BLaER1 treated with 17β-estradiol and CSF1 and Interleukin-3, amounts not matched to agents 10 nM and 100 nM (cell line): ENCODE measurements at regions not wholly inside any gene's neighbourhood (a gene's known extent, or its start where the extent isn't known, plus 50 kb on each side); places are given as distances from the start of the nearest gene placed in this dataset.

Experiments used
- H3K27ac ChIP-seq, 11 experiments: shearing (Covaris generic); formaldehyde crosslinking; 2 replicates each; pipeline ENCODE4 v1.8.1; 2022
- H3K27me3 ChIP-seq, 11 experiments: shearing (Covaris generic); formaldehyde crosslinking; 2 replicates each; pipeline ENCODE4 v1.8.1; 2022
- H3K36me3 ChIP-seq, 11 experiments: shearing (Covaris generic); formaldehyde crosslinking; 2 replicates each; pipeline ENCODE4 v1.8.1; 2022
- H3K4me1 ChIP-seq, 10 experiments: shearing (Covaris generic); formaldehyde crosslinking; 2 replicates each; pipeline ENCODE4 v1.8.1; 2022
- H3K4me2 ChIP-seq, 11 experiments: shearing (Covaris generic); formaldehyde crosslinking; 2 replicates each; pipeline ENCODE4 v1.8.1; 2022
- H3K4me3 ChIP-seq, 10 experiments: shearing (Covaris generic); formaldehyde crosslinking; 2 replicates each; pipeline ENCODE4 v1.8.1; 2022
- H3K9ac ChIP-seq, 11 experiments: shearing (Covaris generic); formaldehyde crosslinking; 2 replicates each; pipeline ENCODE4 v1.8.1; 2022
- H3K9me3 ChIP-seq, 11 experiments: shearing (Covaris generic); formaldehyde crosslinking; replicated peaks in 1 of 11; 2 replicates each; pipeline ENCODE4 v1.8.1; 2022
- H4K20me1 ChIP-seq, 11 experiments: shearing (Covaris generic); formaldehyde crosslinking; 2 replicates each; pipeline ENCODE4 v1.8.1; 2022
- Cebpa-rat ChIP-seq, 11 experiments: shearing (Covaris generic); IDR thresholded peaks; 2 replicates each; pipeline ENCODE4 v1.8.1; 2022

GRCh38 chr19:27792576-27793127, 1420.3 kb downstream of the UQCRFS1 start:
- Histone ChIP-seq H3K4me1 (peaks cover 18 to 31% (median 28%) of the 10 kb centered on the region in 10 experiments), H3K9ac (peak overlapping the region; percentile 80 to 96 (median 93)), H3K4me2 (peak overlapping the region; percentile 75 to 99 (median 91)), H3K27me3 (no peaks in the 10 kb centered on the region), H3K9me3 (peaks cover 0 to 31% (median 26%) of the 10 kb centered on the region in 11 experiments; a peak in 15 of 22 replicates), H3K27ac (peak overlapping the region; percentile 40 to 96 (median 92); a peak in 21 of 22 replicates), H3K36me3 (peaks cover 4 to 39% (median 22%) of the 10 kb centered on the region in 11 experiments), H4K20me1 (peaks cover 27 to 37% (median 34%) of the 10 kb centered on the region in 11 experiments; a peak in 21 of 22 replicates), H3K4me3 (peak overlapping the region; percentile 65 to 94 (median 87))
- no peak for TF ChIP-seq Cebpa-rat (IDR thresholded peaks at IDR 0.05)

GRCh38 chr19:27780367-27781075, 1432.4 kb downstream of the UQCRFS1 start:
- peak overlapping the region in 1 of 10 experiments; percentile 15; a peak in 1 of 20 replicates for H3K4me3 ChIP-seq
- H4K20me1 ChIP-seq, result no peaks in the 10 kb centered on the region
- H3K4me1 ChIP-seq, result peaks cover 8 to 24% (median 14%) of the 10 kb centered on the region in 10 experiments; a peak in 17 of 20 replicates
- H3K27ac ChIP-seq, result peak overlapping the region; percentile 18 to 81 (median 71); a peak in 19 of 22 replicates
- peak overlapping the region in 7 of 11 experiments; percentile 29 to 58 (median 45); a peak in 11 of 22 replicates for H3K9ac ChIP-seq
- TF ChIP-seq Cebpa-rat (IDR thresholded peaks at IDR 0.05), result 0 out of 22 replicates have a peak, but pooled peaks of 1 of the 11 experiments have one; percentile 15
- peak overlapping the region; percentile 11 to 84 (median 52); a peak in 18 of 22 replicates for H3K4me2 ChIP-seq
- peaks cover 11 to 56% (median 24%) of the 10 kb centered on the region in 11 experiments; a peak in 21 of 22 replicates for H3K36me3 ChIP-seq
- H3K9me3 ChIP-seq, result peaks cover 9 to 36% (median 33%) of the 10 kb centered on the region in 11 experiments
- no peaks in the 10 kb centered on the region for H3K27me3 ChIP-seq

DNA sequence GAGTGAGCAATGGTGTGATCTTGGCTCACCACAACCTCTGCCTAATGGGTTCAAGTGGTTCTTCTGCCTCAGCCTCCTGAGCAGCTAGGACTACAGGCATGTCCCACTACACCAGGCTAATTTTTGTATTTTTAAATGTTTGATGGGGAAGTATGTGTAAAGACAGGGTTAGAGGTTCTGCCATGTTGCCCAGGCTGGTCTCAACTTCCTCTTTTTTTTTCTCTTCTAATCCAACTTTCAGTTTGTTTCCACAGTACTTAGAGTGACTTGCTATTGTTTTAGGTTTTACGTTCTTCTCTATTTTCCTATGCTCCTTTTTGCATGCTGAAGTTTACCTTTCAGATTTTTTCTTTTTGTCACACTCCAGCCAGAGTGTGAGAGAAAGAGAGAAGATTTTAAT, 1433.0 kb downstream of the UQCRFS1 start:
- Histone ChIP-seq H3K27ac (peak overlapping the region; percentile 18 to 81 (median 71); a peak in 19 of 22 replicates), H3K9me3 (peaks cover 14 to 42% (median 39%) of the 10 kb centered on the region in 11 experiments), H4K20me1 (no peaks in the 10 kb centered on the region), H3K36me3 (peaks cover 17 to 62% (median 29%) of the 10 kb centered on the region in 11 experiments), H3K4me1 (peaks cover 8 to 24% (median 14%) of the 10 kb centered on the region in 10 experiments; a peak in 17 of 20 replicates), H3K9ac (peak overlapping the region in 7 of 11 experiments; percentile 29 to 58 (median 45); a peak in 11 of 22 replicates), H3K27me3 (no peaks in the 10 kb centered on the region), H3K4me2 (peak overlapping the region; percentile 11 to 84 (median 52); a peak in 17 of 22 replicates), H3K4me3 (peak overlapping the region in 1 of 10 experiments; percentile 15; a peak in 1 of 20 replicates)
- TF ChIP-seq Cebpa-rat (IDR thresholded peaks at IDR 0.05), result no peak

DNA sequence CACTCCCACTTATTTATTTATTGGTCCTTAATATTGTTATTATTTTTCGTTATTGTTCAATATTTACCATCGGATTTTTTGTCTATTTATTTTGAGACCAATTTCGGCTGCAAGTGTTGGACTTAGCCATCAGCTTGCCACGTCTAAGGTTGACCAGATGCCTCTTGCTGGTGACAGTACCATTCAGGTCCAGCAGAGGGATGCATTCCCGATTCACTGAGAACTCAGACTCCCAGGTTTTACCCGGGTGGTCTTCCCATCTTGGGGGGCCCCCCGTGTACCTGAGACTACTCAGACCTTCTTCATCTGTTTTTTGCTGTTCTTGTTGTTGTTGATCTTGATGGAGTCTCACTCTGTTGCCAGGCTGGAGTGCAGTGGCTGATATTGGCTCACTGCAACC, 1435.2 kb downstream of the UQCRFS1 start:
- no peak for TF ChIP-seq Cebpa-rat (IDR thresholded peaks at IDR 0.05)
- no peak overlapping the region for H3K4me3 ChIP-seq
- no peak overlapping the region for H3K4me2 ChIP-seq
- H4K20me1 ChIP-seq, result no peaks in the 10 kb centered on the region
- H3K9me3 ChIP-seq, result peaks cover 37 to 64% (median 61%) of the 10 kb centered on the region in 11 experiments
- H3K9ac ChIP-seq, result no peak overlapping the region
- no peaks in the 10 kb centered on the region for H3K27me3 ChIP-seq
- H3K27ac ChIP-seq, result no peak overlapping the region
- H3K4me1 ChIP-seq, result peaks cover 8 to 24% (median 14%) of the 10 kb centered on the region in 10 experiments; a peak in 17 of 20 replicates
- H3K36me3 ChIP-seq, result peaks cover 39 to 80% (median 52%) of the 10 kb centered on the region in 11 experiments

- H3K9ac ChIP-seq, result no peak overlapping the region
- no peak overlapping the region for H3K27ac ChIP-seq
- H4K20me1 ChIP-seq, result no peaks in the 10 kb centered on the region
- peaks cover 8 to 24% (median 14%) of the 10 kb centered on the region in 10 experiments; a peak in 17 of 20 replicates for H3K4me1 ChIP-seq
- TF ChIP-seq Cebpa-rat (IDR thresholded peaks at IDR 0.05), result no peak
- H3K9me3 ChIP-seq, result peaks cover 42 to 69% (median 66%) of the 10 kb centered on the region in 11 experiments
- no peaks in the 10 kb centered on the region for H3K27me3 ChIP-seq
- no peak overlapping the region for H3K4me3 ChIP-seq
- no peak overlapping the region for H3K4me2 ChIP-seq
- H3K36me3 ChIP-seq, result peaks cover 44 to 81% (median 56%) of the 10 kb centered on the region in 11 experiments
Measured at GRCh38 chr19:27777242-27777641, 1435.7 kb downstream of the UQCRFS1 start.

DNA sequence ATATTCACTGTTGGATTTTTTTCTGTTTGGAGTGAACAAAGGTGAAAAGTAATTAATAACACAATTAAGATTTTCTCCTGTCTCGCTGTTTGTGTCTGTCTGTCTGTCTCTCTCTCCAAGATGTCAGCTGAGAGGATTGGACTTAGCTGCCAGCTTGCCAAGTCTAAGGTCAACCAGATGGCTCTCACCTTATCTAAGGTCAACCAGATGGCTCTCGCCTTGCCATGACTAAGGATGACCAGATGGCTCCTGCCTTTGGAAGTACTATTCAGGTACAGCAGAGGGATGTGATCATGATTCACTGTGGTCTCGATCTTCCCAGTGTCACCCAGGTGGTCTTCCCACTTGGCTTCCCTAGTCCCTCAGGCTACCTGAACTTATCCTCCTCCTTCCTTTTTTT, 1436.4 kb downstream of the UQCRFS1 start:
- Histone ChIP-seq H4K20me1 (no peaks in the 10 kb centered on the region), H3K4me2 (no peak overlapping the region), H3K9ac (no peak overlapping the region), H3K36me3 (peaks cover 50 to 82% (median 63%) of the 10 kb centered on the region in 11 experiments), H3K9me3 (peaks cover 46 to 76% (median 73%) of the 10 kb centered on the region in 11 experiments), H3K27me3 (no peaks in the 10 kb centered on the region), H3K4me3 (no peak overlapping the region), H3K4me1 (peaks cover 8 to 23% (median 14%) of the 10 kb centered on the region in 10 experiments; a peak in 17 of 20 replicates), H3K27ac (no peak overlapping the region; a peak in 1 of 22 replicates)
- no peak for TF ChIP-seq Cebpa-rat (IDR thresholded peaks at IDR 0.05)

- Histone ChIP-seq H3K9ac (no peak overlapping the region), H3K4me3 (no peak overlapping the region), H3K36me3 (peaks cover 55 to 83% (median 66%) of the 10 kb centered on the region in 11 experiments), H3K27me3 (no peaks in the 10 kb centered on the region), H3K9me3 (peaks cover 51 to 81% (median 78%) of the 10 kb centered on the region in 11 experiments), H3K4me1 (peaks cover 8 to 18% (median 13%) of the 10 kb centered on the region in 10 experiments; a peak in 17 of 20 replicates), H4K20me1 (no peaks in the 10 kb centered on the region), H3K4me2 (no peak overlapping the region), H3K27ac (no peak overlapping the region)
- 0 out of 22 replicates have a peak, but pooled peaks of 1 of the 11 experiments have one; percentile 31 for TF ChIP-seq Cebpa-rat (IDR thresholded peaks at IDR 0.05)
Measured at GRCh38 chr19:27776020-27776419, 1436.9 kb downstream of the UQCRFS1 start.

DNA sequence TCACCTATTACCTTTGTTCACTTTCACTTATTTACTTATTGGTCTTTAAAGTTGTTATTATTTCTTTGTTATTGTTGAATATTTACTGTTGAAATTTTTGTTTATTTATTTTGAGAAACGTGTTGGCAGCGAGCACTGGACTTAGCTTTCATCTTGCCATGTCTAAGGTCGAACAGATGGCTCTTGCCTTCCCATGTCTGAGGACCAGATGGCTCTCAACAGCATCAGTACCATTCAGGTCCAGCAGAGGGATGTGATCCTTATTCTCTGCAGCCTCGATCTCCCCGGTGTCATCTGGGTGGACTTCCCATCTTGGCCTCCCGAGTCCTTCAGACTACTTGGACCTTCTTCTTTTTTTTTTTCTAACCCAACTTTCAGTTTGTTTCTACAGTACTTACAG, 1437.6 kb downstream of the UQCRFS1 start:
- no peak for TF ChIP-seq Cebpa-rat (IDR thresholded peaks at IDR 0.05)
- peaks cover 57 to 87% (median 84%) of the 10 kb centered on the region in 11 experiments for H3K9me3 ChIP-seq
- H3K36me3 ChIP-seq, result peaks cover 57 to 88% (median 72%) of the 10 kb centered on the region in 11 experiments
- H3K4me1 ChIP-seq, result peaks cover 3 to 12% (median 9%) of the 10 kb centered on the region in 10 experiments; a peak in 17 of 20 replicates
- no peaks in the 10 kb centered on the region for H3K27me3 ChIP-seq
- no peak overlapping the region for H3K27ac ChIP-seq
- H4K20me1 ChIP-seq, result no peaks in the 10 kb centered on the region
- no peak overlapping the region for H3K9ac ChIP-seq
- no peak overlapping the region for H3K4me2 ChIP-seq
- H3K4me3 ChIP-seq, result no peak overlapping the region
